Vagina (tissue), 2 donors: ENCODE measurements at regions not wholly inside any gene's neighbourhood (a gene's known extent, or its start where the extent isn't known, plus 50 kb on each side); places are given as distances from the start of the nearest gene placed in this dataset.
"Not testable (repeated sequence)": the region's sequence is repeated elsewhere in the genome, so short reads cannot be mapped to it uniquely, and the experiment has no call there.

Experiments used
- DNase-seq, 2 donors: peaks; one replicate each; pipeline ENCODE4 v3.0.0-alpha.2; 2017; ENCODE audit errors: extremely low spot score in 2 of 2
- H3K27ac ChIP-seq: fragments of 200-600 bp; sonication (generic); one replicate; pipeline ENCODE4 v1.5.1; 2019
- H3K27me3 ChIP-seq: fragments of 200-600 bp; sonication (generic); one replicate; pipeline ENCODE4 v1.5.1; 2019
- H3K36me3 ChIP-seq, 2 donors: fragments of 200-600 bp; sonication (generic); one replicate each; pipeline ENCODE4 v1.5.1; 2017 to 2019
- H3K4me1 ChIP-seq: fragments of 200-600 bp; sonication (generic); one replicate; pipeline ENCODE4 v1.5.1; 2019
- H3K4me3 ChIP-seq, 2 donors: fragments of 200-600 bp; sonication (generic); 1 replicate in 1 of 2; 2 replicates in 1 of 2; pipeline ENCODE4 v1.5.1; 2016 to 2019
- H3K9me3 ChIP-seq: fragments of 200-600 bp; sonication (generic); one replicate; pipeline ENCODE4 v1.5.1; 2019
- POLR2A ChIP-seq, 2 donors: fragments of 450-650 bp; IDR thresholded peaks; one replicate each; pipeline ENCODE4 v1.6.1; 2017; ENCODE audit warnings: antibody characterized with exemption in 2 of 2, mild to moderate bottlenecking in 2 of 2, moderate library complexity in 2 of 2
- POLR2AphosphoS5 ChIP-seq, 2 donors: sonication (generic); formaldehyde crosslinking; IDR thresholded peaks; one replicate each; pipeline ENCODE4 v1.9.0; 2017; ENCODE audit warnings: antibody characterized with exemption in 2 of 2, mild to moderate bottlenecking in 2 of 2, low read depth in 1 of 2; ENCODE audit not compliant: insufficient read depth in 1 of 2
- intact Hi-C: fragments of 100-400 bp; cut with DNase I; formaldehyde crosslinking; loops from one replicate; pipeline ENCODE4 v1.15.1; 2023
- TF ChIP-seq, protein P1 (sequence below), 3 experiments: fragments of 450-650 bp in 2 of 3; fragments of 200-600 bp in 1 of 3; sonication (generic) in 1 of 3; IDR thresholded peaks; one replicate each; pipeline ENCODE4 v1.5.1; 2017 to 2019; ENCODE audit warnings: antibody characterized with exemption in 3 of 3, mild to moderate bottlenecking in 2 of 3, moderate library complexity in 2 of 3

DNA sequence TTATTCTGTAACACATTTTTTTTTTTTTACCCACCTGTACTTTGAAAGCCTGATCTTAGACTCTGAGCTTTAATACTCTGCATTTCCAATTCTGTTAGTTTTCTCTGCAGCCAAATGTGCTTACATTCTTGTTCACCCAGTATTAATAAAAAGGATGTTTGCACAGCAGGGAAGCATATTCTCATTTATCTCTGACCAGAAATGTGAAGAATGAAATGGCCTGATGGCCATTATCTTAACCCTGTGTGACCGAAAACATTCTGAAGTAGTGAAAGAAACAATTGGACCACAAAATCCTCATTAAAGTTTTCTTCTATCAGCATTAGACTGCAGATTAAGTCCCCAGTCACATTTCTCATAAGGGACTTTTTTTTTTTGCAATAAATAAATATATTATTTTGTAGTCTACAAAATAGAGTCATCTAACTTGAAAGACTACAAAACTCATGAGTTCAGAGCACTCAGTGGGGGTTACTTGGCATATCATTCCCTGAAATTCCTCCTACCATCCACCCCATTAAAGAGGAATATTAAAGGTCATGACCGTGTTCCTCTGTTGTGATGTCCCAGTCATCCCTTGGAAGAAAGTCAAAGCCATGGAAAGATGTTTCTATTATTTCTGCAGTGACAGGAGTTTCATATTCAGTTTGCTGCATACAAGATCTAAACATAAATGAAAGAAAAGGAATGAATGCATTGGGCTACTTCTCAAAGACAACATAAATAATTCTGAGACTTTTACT is 364.4 kb downstream of the RND3 start:
- H3K27ac ChIP-seq, result no peak overlapping the region
- intact Hi-C loops, result no loop called here
- no peak for DNase-seq
- H3K36me3 ChIP-seq, result no peaks in the 10 kb centered on the region
- H3K4me1 ChIP-seq, result peaks cover 10% of the 10 kb centered on the region
- TF ChIP-seq, protein P1, sequence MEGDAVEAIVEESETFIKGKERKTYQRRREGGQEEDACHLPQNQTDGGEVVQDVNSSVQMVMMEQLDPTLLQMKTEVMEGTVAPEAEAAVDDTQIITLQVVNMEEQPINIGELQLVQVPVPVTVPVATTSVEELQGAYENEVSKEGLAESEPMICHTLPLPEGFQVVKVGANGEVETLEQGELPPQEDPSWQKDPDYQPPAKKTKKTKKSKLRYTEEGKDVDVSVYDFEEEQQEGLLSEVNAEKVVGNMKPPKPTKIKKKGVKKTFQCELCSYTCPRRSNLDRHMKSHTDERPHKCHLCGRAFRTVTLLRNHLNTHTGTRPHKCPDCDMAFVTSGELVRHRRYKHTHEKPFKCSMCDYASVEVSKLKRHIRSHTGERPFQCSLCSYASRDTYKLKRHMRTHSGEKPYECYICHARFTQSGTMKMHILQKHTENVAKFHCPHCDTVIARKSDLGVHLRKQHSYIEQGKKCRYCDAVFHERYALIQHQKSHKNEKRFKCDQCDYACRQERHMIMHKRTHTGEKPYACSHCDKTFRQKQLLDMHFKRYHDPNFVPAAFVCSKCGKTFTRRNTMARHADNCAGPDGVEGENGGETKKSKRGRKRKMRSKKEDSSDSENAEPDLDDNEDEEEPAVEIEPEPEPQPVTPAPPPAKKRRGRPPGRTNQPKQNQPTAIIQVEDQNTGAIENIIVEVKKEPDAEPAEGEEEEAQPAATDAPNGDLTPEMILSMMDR (IDR thresholded peaks at IDR 0.05), result no peak
- TF ChIP-seq POLR2A (IDR thresholded peaks at IDR 0.05) (no peak), POLR2AphosphoS5 (IDR thresholded peaks at IDR 0.05; ENCODE audit: insufficient read depth in 1 of 2, low read depth in 1 of 2) (no peak)
- no peaks in the 10 kb centered on the region for H3K27me3 ChIP-seq
- H3K4me3 ChIP-seq, result no peak overlapping the region
- no peaks in the 10 kb centered on the region for H3K9me3 ChIP-seq

DNA sequence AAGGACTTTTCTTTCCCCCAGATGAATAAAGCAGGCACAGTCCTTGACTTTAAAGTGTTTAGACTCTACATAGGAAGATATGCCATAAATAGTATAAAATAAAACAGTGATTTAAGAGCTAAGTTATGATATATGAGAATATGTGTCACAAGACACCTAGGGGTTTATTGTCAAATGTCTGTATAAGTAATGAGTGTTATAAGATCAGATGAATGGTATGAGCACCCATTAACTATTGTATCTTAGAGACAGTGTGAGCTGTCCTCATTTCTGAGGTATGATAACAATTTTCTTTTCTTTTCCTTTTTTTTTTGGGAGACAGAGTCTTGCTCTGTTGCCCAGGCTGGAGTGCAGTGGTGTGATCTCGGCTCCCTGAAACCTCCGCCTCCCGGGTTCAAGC is 365.3 kb downstream of the RND3 start:
- no peaks in the 10 kb centered on the region for H3K27me3 ChIP-seq
- H3K36me3 ChIP-seq, result no peaks in the 10 kb centered on the region
- H3K9me3 ChIP-seq, result no peaks in the 10 kb centered on the region
- H3K4me1 ChIP-seq, result peaks cover 10% of the 10 kb centered on the region
- DNase-seq, result no peak
- TF ChIP-seq POLR2A (IDR thresholded peaks at IDR 0.05) (no peak), POLR2AphosphoS5 (IDR thresholded peaks at IDR 0.05; ENCODE audit: insufficient read depth in 1 of 2, low read depth in 1 of 2) (no peak)
- TF ChIP-seq, protein P1 (IDR thresholded peaks at IDR 0.05), result no peak
- no peak overlapping the region for H3K4me3 ChIP-seq
- H3K27ac ChIP-seq, result no peak overlapping the region
- intact Hi-C loops, result no loop called here

DNA sequence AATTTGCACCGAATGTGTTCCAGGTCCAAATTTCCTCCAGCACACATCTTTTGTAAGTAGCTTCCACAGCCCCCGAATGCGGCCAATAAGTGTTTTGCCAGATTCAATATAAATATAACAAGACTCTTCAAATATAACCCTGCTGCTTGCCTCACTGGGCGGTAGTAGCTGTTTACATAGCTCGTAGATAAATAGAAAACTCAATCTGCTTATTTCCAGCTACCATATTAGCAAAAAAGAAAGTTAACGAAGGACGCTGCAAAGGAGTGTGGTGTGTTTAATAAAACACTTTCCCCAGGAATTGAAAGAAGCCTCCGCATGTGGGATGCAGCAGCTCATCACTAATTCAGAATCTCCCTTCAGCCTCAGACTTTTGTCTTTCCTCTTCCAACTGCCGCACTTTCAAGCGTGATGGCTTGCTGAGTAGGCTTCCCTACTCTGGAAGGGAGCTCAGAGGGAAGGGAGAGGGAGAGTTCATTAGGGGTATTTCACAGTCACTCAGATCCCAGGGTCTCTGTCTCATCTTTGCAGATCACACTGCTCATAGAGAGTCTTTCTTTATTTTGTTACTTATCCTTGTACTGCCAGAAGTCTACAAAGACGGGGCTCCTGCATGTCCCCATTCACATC is 367.0 kb downstream of the RND3 start:
- TF ChIP-seq POLR2AphosphoS5 (IDR thresholded peaks at IDR 0.05; ENCODE audit: insufficient read depth in 1 of 2, low read depth in 1 of 2) (no peak), POLR2A (IDR thresholded peaks at IDR 0.05) (no peak)
- TF ChIP-seq, protein P1 (IDR thresholded peaks at IDR 0.05), result no peak
- H3K27me3 ChIP-seq, result no peaks in the 10 kb centered on the region
- no peak for DNase-seq
- no peaks in the 10 kb centered on the region for H3K36me3 ChIP-seq
- no peaks in the 10 kb centered on the region for H3K9me3 ChIP-seq
- no peak overlapping the region for H3K4me3 ChIP-seq
- no peak overlapping the region for H3K27ac ChIP-seq
- intact Hi-C loops, result no loop called here
- H3K4me1 ChIP-seq, result peaks cover 6% of the 10 kb centered on the region

DNA sequence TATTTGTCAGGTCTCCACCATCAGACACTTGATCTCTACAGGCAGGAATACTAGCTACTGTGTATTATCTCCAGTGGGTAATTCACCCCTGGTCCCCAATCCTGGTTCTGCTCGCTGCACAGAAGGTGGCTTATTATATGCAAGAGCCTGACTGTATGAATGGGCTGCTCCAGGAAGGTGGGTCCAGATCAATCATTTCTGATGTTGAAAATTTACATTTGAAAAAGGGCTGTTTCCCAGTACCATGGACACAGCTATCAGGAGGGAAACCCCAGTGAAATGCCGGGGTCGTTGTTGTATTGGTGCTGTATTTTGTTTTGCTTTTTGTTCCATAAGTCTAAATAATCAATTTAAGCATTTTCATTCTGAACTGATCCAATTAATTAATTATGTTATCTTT is 367.6 kb downstream of the RND3 start:
- H3K36me3 ChIP-seq, result no peaks in the 10 kb centered on the region
- H3K27me3 ChIP-seq, result no peaks in the 10 kb centered on the region
- TF ChIP-seq POLR2A (IDR thresholded peaks at IDR 0.05) (no peak), POLR2AphosphoS5 (IDR thresholded peaks at IDR 0.05; ENCODE audit: insufficient read depth in 1 of 2, low read depth in 1 of 2) (no peak)
- TF ChIP-seq, protein P1 (IDR thresholded peaks at IDR 0.05), result no peak
- no peaks in the 10 kb centered on the region for H3K9me3 ChIP-seq
- H3K4me3 ChIP-seq, result no peak overlapping the region
- peaks cover 6% of the 10 kb centered on the region for H3K4me1 ChIP-seq
- intact Hi-C loops, result no loop called here
- DNase-seq, result no peak
- no peak overlapping the region for H3K27ac ChIP-seq

DNA sequence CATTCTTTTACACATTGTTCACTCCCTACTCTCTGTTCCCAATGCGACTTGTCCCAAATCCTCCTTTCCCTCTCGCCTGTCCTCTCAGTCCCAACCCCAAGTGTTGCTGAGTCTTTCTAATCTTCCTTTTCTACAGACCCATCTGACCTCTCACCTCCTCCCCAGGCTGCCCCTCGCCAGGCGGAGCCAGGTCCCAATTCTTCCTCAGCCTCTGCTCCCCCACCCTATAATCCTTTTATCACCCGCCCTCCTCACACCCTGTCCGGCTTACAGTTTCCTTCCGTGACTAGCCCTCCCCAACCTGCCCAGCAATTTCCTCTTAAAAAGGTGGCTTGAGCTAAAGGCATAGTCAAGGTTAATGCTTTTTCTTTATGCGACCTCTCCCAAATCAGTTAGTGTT is 373.4 kb downstream of the RND3 start:
- DNase-seq, H3K4me1 ChIP-seq, H3K27me3 ChIP-seq, intact Hi-C loops, H3K9me3 ChIP-seq, H3K4me3 ChIP-seq, H3K36me3 ChIP-seq, H3K27ac ChIP-seq: not testable (repeated sequence)
